K562 (cell line): ENCODE measurements at regions not wholly inside any gene's neighbourhood (a gene's known extent, or its start where the extent isn't known, plus 50 kb on each side); places are given as distances from the start of the nearest gene placed in this dataset.

Experiments used
- ARID4B ChIP-seq: sonication (generic); formaldehyde crosslinking; IDR thresholded peaks from 2 replicates; pipeline ENCODE4 v1.8.0; 2022; ENCODE audit warnings: mild to moderate bottlenecking, missing genetic modification reagents
- CBFA2T3 ChIP-seq: fragments of 450-650 bp; IDR thresholded peaks from 2 replicates; pipeline ENCODE4 v1.6.1; 2017
- HDAC1 ChIP-seq, 2 experiments: fragments of 450-650 bp; IDR thresholded peaks; 2 replicates each; pipeline ENCODE4 v1.6.1; 2016 to 2017; ENCODE audit warnings: inconsistent platforms in 1 of 2, mild to moderate bottlenecking in 1 of 2, moderate library complexity in 1 of 2
- MEF2D ChIP-seq: conservative IDR thresholded peaks from 2 replicates; pipeline ENCODE4 v1.6.1; 2016; ENCODE audit warnings: low read depth, missing genetic modification characterization, missing compliant biosample characterization
- PHF8 ChIP-seq: fragments of 200-600 bp; sonication (generic); IDR thresholded peaks from 2 replicates; pipeline ENCODE4 v1.6.1; 2012; ENCODE audit warnings: mixed run types, mild to moderate bottlenecking, inconsistent platforms, low read length, moderate library complexity, borderline replicate concordance
- RBM25 ChIP-seq: fragments of 200-400 bp; formaldehyde crosslinking; IDR thresholded peaks from 2 replicates; pipeline ENCODE4 v1.6.1; 2018; ENCODE audit warnings: low read length, low read depth, moderate library complexity; ENCODE audit not compliant: severe bottlenecking
- TF ChIP-seq, protein P1 (sequence below): fragments of 200-600 bp; sonication (generic); IDR thresholded peaks from one replicate; pipeline ENCODE4 v1.6.1; 2012; ENCODE audit warnings: mild to moderate bottlenecking, low read depth, low read length, inconsistent platforms
- TF ChIP-seq, protein P2 (sequence below): IDR thresholded peaks from 2 replicates; pipeline ENCODE4 v1.6.1; 2014; ENCODE audit warnings: antibody characterized with exemption
- TF ChIP-seq, protein P3 (sequence below): fragments of 450-650 bp; formaldehyde crosslinking; IDR thresholded peaks from 2 replicates; pipeline ENCODE4 v1.4.0; 2020; ENCODE audit warnings: mild to moderate bottlenecking

DNA sequence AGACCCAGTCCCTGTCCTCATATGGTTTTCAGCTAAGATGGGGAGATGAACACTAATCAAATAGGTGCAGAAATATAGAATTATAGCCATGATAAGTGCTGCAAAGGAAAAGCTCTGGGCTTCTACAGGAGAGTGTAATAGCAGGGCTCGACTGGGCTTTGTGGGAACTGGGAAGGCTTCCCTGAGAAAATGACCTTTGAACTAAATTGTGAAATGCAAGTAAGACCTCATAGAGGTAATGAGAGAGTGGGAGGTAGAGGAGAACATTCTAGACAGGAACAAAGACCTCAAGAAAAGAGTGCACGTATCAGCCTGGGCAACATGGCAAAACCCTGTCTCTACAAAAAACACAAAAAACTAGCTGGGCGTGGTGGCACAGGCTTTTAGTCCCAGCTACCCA, 231.6 kb downstream of the ABHD5 start (continued):
- TF ChIP-seq, protein P1, sequence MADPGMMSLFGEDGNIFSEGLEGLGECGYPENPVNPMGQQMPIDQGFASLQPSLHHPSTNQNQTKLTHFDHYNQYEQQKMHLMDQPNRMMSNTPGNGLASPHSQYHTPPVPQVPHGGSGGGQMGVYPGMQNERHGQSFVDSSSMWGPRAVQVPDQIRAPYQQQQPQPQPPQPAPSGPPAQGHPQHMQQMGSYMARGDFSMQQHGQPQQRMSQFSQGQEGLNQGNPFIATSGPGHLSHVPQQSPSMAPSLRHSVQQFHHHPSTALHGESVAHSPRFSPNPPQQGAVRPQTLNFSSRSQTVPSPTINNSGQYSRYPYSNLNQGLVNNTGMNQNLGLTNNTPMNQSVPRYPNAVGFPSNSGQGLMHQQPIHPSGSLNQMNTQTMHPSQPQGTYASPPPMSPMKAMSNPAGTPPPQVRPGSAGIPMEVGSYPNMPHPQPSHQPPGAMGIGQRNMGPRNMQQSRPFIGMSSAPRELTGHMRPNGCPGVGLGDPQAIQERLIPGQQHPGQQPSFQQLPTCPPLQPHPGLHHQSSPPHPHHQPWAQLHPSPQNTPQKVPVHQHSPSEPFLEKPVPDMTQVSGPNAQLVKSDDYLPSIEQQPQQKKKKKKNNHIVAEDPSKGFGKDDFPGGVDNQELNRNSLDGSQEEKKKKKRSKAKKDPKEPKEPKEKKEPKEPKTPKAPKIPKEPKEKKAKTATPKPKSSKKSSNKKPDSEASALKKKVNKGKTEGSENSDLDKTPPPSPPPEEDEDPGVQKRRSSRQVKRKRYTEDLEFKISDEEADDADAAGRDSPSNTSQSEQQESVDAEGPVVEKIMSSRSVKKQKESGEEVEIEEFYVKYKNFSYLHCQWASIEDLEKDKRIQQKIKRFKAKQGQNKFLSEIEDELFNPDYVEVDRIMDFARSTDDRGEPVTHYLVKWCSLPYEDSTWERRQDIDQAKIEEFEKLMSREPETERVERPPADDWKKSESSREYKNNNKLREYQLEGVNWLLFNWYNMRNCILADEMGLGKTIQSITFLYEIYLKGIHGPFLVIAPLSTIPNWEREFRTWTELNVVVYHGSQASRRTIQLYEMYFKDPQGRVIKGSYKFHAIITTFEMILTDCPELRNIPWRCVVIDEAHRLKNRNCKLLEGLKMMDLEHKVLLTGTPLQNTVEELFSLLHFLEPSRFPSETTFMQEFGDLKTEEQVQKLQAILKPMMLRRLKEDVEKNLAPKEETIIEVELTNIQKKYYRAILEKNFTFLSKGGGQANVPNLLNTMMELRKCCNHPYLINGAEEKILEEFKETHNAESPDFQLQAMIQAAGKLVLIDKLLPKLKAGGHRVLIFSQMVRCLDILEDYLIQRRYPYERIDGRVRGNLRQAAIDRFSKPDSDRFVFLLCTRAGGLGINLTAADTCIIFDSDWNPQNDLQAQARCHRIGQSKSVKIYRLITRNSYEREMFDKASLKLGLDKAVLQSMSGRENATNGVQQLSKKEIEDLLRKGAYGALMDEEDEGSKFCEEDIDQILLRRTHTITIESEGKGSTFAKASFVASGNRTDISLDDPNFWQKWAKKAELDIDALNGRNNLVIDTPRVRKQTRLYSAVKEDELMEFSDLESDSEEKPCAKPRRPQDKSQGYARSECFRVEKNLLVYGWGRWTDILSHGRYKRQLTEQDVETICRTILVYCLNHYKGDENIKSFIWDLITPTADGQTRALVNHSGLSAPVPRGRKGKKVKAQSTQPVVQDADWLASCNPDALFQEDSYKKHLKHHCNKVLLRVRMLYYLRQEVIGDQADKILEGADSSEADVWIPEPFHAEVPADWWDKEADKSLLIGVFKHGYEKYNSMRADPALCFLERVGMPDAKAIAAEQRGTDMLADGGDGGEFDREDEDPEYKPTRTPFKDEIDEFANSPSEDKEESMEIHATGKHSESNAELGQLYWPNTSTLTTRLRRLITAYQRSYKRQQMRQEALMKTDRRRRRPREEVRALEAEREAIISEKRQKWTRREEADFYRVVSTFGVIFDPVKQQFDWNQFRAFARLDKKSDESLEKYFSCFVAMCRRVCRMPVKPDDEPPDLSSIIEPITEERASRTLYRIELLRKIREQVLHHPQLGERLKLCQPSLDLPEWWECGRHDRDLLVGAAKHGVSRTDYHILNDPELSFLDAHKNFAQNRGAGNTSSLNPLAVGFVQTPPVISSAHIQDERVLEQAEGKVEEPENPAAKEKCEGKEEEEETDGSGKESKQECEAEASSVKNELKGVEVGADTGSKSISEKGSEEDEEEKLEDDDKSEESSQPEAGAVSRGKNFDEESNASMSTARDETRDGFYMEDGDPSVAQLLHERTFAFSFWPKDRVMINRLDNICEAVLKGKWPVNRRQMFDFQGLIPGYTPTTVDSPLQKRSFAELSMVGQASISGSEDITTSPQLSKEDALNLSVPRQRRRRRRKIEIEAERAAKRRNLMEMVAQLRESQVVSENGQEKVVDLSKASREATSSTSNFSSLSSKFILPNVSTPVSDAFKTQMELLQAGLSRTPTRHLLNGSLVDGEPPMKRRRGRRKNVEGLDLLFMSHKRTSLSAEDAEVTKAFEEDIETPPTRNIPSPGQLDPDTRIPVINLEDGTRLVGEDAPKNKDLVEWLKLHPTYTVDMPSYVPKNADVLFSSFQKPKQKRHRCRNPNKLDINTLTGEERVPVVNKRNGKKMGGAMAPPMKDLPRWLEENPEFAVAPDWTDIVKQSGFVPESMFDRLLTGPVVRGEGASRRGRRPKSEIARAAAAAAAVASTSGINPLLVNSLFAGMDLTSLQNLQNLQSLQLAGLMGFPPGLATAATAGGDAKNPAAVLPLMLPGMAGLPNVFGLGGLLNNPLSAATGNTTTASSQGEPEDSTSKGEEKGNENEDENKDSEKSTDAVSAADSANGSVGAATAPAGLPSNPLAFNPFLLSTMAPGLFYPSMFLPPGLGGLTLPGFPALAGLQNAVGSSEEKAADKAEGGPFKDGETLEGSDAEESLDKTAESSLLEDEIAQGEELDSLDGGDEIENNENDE: no peak
- TF ChIP-seq PHF8 (no peak), ARID4B (CRISPR knock-in tag) (no peak), RBM25 (no peak), HDAC1 (IDR thresholded peaks at IDR 0.05) (no peak), CBFA2T3 (no peak), MEF2D (tag) (no peak)
- TF ChIP-seq, protein P2, sequence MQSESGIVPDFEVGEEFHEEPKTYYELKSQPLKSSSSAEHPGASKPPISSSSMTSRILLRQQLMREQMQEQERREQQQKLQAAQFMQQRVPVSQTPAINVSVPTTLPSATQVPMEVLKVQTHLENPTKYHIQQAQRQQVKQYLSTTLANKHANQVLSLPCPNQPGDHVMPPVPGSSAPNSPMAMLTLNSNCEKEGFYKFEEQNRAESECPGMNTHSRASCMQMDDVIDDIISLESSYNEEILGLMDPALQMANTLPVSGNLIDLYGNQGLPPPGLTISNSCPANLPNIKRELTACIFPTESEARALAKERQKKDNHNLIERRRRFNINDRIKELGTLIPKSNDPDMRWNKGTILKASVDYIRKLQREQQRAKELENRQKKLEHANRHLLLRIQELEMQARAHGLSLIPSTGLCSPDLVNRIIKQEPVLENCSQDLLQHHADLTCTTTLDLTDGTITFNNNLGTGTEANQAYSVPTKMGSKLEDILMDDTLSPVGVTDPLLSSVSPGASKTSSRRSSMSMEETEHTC: no peak
- TF ChIP-seq, protein P3, sequence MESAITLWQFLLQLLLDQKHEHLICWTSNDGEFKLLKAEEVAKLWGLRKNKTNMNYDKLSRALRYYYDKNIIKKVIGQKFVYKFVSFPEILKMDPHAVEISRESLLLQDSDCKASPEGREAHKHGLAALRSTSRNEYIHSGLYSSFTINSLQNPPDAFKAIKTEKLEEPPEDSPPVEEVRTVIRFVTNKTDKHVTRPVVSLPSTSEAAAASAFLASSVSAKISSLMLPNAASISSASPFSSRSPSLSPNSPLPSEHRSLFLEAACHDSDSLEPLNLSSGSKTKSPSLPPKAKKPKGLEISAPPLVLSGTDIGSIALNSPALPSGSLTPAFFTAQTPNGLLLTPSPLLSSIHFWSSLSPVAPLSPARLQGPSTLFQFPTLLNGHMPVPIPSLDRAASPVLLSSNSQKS (CRISPR knock-in tag): no peak
